Liver (tissue), 8 donors: ENCODE measurements at regions not wholly inside any gene's neighbourhood (a gene's known extent, or its start where the extent isn't known, plus 50 kb on each side); places are given as distances from the start of the nearest gene placed in this dataset.

ENCODE experiments used
- DNase-seq: peaks from one replicate; pipeline ENCODE4 v3.0.0-alpha.2; 2017; ENCODE audit warnings: low spot score
- H3K27ac ChIP-seq, 2 donors: one replicate each; pipeline ENCODE4 v1.7.0; 2013; ENCODE audit warnings: inconsistent platforms in 2 of 2, low read length in 2 of 2, control low read depth in 1 of 2, low read depth in 1 of 2, mild to moderate bottlenecking in 1 of 2
- H3K27me3 ChIP-seq, 4 donors: one replicate each; pipeline versions ENCODE4 v1.6.1 to v1.7.0; 2013; ENCODE audit warnings: low read length in 3 of 4, inconsistent platforms in 1 of 4, mild to moderate bottlenecking in 1 of 4, moderate library complexity in 1 of 4; ENCODE audit not compliant: control insufficient read depth in 4 of 4, insufficient read depth in 4 of 4
- H3K36me3 ChIP-seq, 4 donors: one replicate each; pipeline versions ENCODE4 v1.6.1 to v1.7.0; 2013; ENCODE audit warnings: low read length in 3 of 4, mild to moderate bottlenecking in 3 of 4, low read depth in 1 of 4, moderate library complexity in 1 of 4; ENCODE audit not compliant: control insufficient read depth in 4 of 4, insufficient read depth in 3 of 4
- H3K4me1 ChIP-seq, 4 donors: one replicate each; pipeline versions ENCODE4 v1.6.1 to v1.7.0; 2013; ENCODE audit warnings: low read length in 3 of 4, mild to moderate bottlenecking in 3 of 4, moderate library complexity in 1 of 4; ENCODE audit not compliant: control insufficient read depth in 4 of 4, insufficient read depth in 4 of 4
- H3K4me3 ChIP-seq, 3 donors: one replicate each; pipeline versions ENCODE4 v1.6.1 to v1.7.0; 2013; ENCODE audit warnings: low read length in 3 of 3, control low read depth in 1 of 3, low read depth in 1 of 3, mild to moderate bottlenecking in 1 of 3
- H3K9ac ChIP-seq, 2 donors: one replicate each; pipeline ENCODE4 v1.7.0; 2013; ENCODE audit warnings: low read length in 2 of 2, mild to moderate bottlenecking in 2 of 2, moderate library complexity in 2 of 2, control low read depth in 1 of 2, low read depth in 1 of 2
- H3K9me3 ChIP-seq, 4 donors: one replicate each; pipeline versions ENCODE4 v1.6.1 to v1.7.0; 2013; ENCODE audit warnings: low read length in 3 of 4; ENCODE audit not compliant: control insufficient read depth in 4 of 4
- ATF3 ChIP-seq: IDR thresholded peaks from 2 replicates; pipeline ENCODE4 v1.6.1; 2016; ENCODE audit warnings: antibody characterized with exemption
- CTCF ChIP-seq: fragments of 150-350 bp; IDR thresholded peaks from 2 replicates; pipeline ENCODE4 v1.5.1; 2017; ENCODE audit warnings: improper control_type of control experiment, low read depth, low read length; ENCODE audit not compliant: missing input control
- EGR1 ChIP-seq, 2 donors: IDR thresholded peaks; 2 replicates each; pipeline ENCODE4 v1.6.1; 2016 to 2018; ENCODE audit warnings: antibody characterized with exemption in 2 of 2, low read depth in 2 of 2
- FOXA1 ChIP-seq: IDR thresholded peaks from 2 replicates; pipeline ENCODE4 v1.6.1; 2016; ENCODE audit warnings: antibody characterized with exemption
- FOXA2 ChIP-seq: IDR thresholded peaks from 2 replicates; pipeline ENCODE4 v1.6.1; 2016; ENCODE audit warnings: antibody characterized with exemption
- GABPA ChIP-seq, 2 donors: IDR thresholded peaks in 1 of 2; conservative IDR thresholded peaks in 1 of 2; 2 replicates each; pipeline ENCODE4 v1.6.1; 2016; ENCODE audit warnings: antibody characterized with exemption in 2 of 2, mild to moderate bottlenecking in 1 of 2, moderate library complexity in 1 of 2
- HNF4A ChIP-seq, 2 donors: conservative IDR thresholded peaks; 2 replicates each; pipeline ENCODE4 v1.6.1; 2016; ENCODE audit warnings: antibody characterized with exemption in 2 of 2, mild to moderate bottlenecking in 2 of 2
- HNF4G ChIP-seq: IDR thresholded peaks from 2 replicates; pipeline ENCODE4 v1.6.1; 2016; ENCODE audit warnings: antibody characterized with exemption
- JUND ChIP-seq, 2 donors: IDR thresholded peaks; 2 replicates each; pipeline ENCODE4 v1.6.1; 2016; ENCODE audit warnings: antibody characterized with exemption in 2 of 2
- NR2F2 ChIP-seq: IDR thresholded peaks from 2 replicates; pipeline ENCODE4 v1.6.1; 2016; ENCODE audit warnings: antibody characterized with exemption
- RAD21 ChIP-seq, 2 donors: IDR thresholded peaks; 2 replicates each; pipeline ENCODE4 v1.6.1; 2016; ENCODE audit warnings: antibody characterized with exemption in 2 of 2, mild to moderate bottlenecking in 2 of 2
- RXRA ChIP-seq, 2 donors: IDR thresholded peaks; 2 replicates each; pipeline ENCODE4 v1.6.1; 2017 to 2018; ENCODE audit warnings: antibody characterized with exemption in 2 of 2, mild to moderate bottlenecking in 1 of 2
- SP1 ChIP-seq: IDR thresholded peaks from 2 replicates; pipeline ENCODE4 v1.6.1; 2018; ENCODE audit warnings: antibody characterized with exemption, mild to moderate bottlenecking
- TAF1 ChIP-seq: conservative IDR thresholded peaks from 2 replicates; pipeline ENCODE4 v1.6.1; 2016; ENCODE audit warnings: antibody characterized with exemption, mild to moderate bottlenecking
- YY1 ChIP-seq: IDR thresholded peaks from 2 replicates; pipeline ENCODE4 v1.6.1; 2016; ENCODE audit warnings: antibody characterized with exemption, mild to moderate bottlenecking
- ZBTB33 ChIP-seq: IDR thresholded peaks from 2 replicates; pipeline ENCODE4 v1.6.1; 2016; ENCODE audit warnings: antibody characterized with exemption
- WGBS: extraction: QIAGEN DNeasy Blood & Tissue Kit; methylation state at CpG from one replicate; pipeline ENCODE4 v1.1.7; 2013; 5-methylcytosine and 5-hydroxymethylcytosine counted together
- TF ChIP-seq, protein P1 (sequence below): IDR thresholded peaks from 2 replicates; pipeline ENCODE4 v1.6.1; 2016; ENCODE audit warnings: antibody characterized with exemption, mild to moderate bottlenecking
- TF ChIP-seq, protein P2 (sequence below): IDR thresholded peaks from 2 replicates; pipeline ENCODE4 v1.6.1; 2016; ENCODE audit warnings: antibody characterized with exemption
- donor health status: healthy.
- donor health status: healthy.
- donor health status: healthy.
- donor health status: healthy.
- donor health status: healthy.

- H3K27ac ChIP-seq = no peak overlapping the region
- H3K4me1 ChIP-seq = no peaks in the 10 kb centered on the region
- WGBS = 85% methylated on average over 3 of the region's 3 CpGs
- peaks cover 0 to 10% (median 0%) of the 10 kb centered on the region in 4 donors for H3K27me3 ChIP-seq
- no peak overlapping the region for H3K4me3 ChIP-seq
- peaks cover 0 to 2% (median 0%) of the 10 kb centered on the region in 4 donors for H3K9me3 ChIP-seq
- TF ChIP-seq NR2F2 (no peak), RXRA (IDR thresholded peaks at IDR 0.05) (no peak), ATF3 (no peak), ZBTB33 (no peak), CTCF (no peak), FOXA1 (no peak), TAF1 (no peak), JUND (IDR thresholded peaks at IDR 0.05) (no peak), GABPA (IDR thresholded peaks at IDR 0.05 in 1 of 2, conservative IDR thresholded peaks at IDR 0.05 in 1 of 2) (no peak), EGR1 (IDR thresholded peaks at IDR 0.05; ENCODE audit: low read depth in 2 of 2) (no peak), FOXA2 (no peak), HNF4A (conservative IDR thresholded peaks at IDR 0.05) (no peak), HNF4G (no peak), YY1 (no peak), SP1 (no peak), RAD21 (IDR thresholded peaks at IDR 0.05) (no peak)
- TF ChIP-seq, protein P1, sequence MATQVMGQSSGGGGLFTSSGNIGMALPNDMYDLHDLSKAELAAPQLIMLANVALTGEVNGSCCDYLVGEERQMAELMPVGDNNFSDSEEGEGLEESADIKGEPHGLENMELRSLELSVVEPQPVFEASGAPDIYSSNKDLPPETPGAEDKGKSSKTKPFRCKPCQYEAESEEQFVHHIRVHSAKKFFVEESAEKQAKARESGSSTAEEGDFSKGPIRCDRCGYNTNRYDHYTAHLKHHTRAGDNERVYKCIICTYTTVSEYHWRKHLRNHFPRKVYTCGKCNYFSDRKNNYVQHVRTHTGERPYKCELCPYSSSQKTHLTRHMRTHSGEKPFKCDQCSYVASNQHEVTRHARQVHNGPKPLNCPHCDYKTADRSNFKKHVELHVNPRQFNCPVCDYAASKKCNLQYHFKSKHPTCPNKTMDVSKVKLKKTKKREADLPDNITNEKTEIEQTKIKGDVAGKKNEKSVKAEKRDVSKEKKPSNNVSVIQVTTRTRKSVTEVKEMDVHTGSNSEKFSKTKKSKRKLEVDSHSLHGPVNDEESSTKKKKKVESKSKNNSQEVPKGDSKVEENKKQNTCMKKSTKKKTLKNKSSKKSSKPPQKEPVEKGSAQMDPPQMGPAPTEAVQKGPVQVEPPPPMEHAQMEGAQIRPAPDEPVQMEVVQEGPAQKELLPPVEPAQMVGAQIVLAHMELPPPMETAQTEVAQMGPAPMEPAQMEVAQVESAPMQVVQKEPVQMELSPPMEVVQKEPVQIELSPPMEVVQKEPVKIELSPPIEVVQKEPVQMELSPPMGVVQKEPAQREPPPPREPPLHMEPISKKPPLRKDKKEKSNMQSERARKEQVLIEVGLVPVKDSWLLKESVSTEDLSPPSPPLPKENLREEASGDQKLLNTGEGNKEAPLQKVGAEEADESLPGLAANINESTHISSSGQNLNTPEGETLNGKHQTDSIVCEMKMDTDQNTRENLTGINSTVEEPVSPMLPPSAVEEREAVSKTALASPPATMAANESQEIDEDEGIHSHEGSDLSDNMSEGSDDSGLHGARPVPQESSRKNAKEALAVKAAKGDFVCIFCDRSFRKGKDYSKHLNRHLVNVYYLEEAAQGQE = no peak
- TF ChIP-seq, protein P2, sequence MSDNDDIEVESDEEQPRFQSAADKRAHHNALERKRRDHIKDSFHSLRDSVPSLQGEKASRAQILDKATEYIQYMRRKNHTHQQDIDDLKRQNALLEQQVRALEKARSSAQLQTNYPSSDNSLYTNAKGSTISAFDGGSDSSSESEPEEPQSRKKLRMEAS = no peak
- DNase-seq = no peak
- no peak overlapping the region for H3K9ac ChIP-seq
- H3K36me3 ChIP-seq = no peaks in the 10 kb centered on the region
These were observed 1005.0 kb downstream of the EFNB2 start for GRCh38 chr13:105530468-105530867.
